ENCODE measurements at regions not wholly inside any gene's neighbourhood (a gene's known extent, or its start where the extent isn't known, plus 50 kb on each side); places are given as distances from the start of the nearest gene placed in this dataset.

GRCh38 chr20:12014276-12014675 lies 96.6 kb downstream of the BTBD3 start:
- no peaks in the 10 kb centered on the region for H3K4me1 ChIP-seq
- intact Hi-C loops (cut with DNase I; ENCODE audit: low total_unique reads), result no loop called here
- H3K36me3 ChIP-seq, result no peaks in the 10 kb centered on the region
- H3K4me3 ChIP-seq, result no peak overlapping the region
- H3K27ac ChIP-seq, result no peak overlapping the region
- no peaks in the 10 kb centered on the region for H3K9me3 ChIP-seq
- H3K27me3 ChIP-seq, result no peaks in the 10 kb centered on the region
- TF ChIP-seq POLR2A (IDR thresholded peaks at IDR 0.05), result no peak
- TF ChIP-seq POLR2AphosphoS5 (IDR thresholded peaks at IDR 0.05), result no peak
- TF ChIP-seq CTCF (IDR thresholded peaks at IDR 0.05), result no peak
- no peak for DNase-seq (ENCODE audit: low spot score in 2 of 2)

- H3K36me3 ChIP-seq, result no peaks in the 10 kb centered on the region
- no peaks in the 10 kb centered on the region for H3K4me1 ChIP-seq
- no peaks in the 10 kb centered on the region for H3K27me3 ChIP-seq
- no peak for DNase-seq (ENCODE audit: low spot score in 2 of 2)
- TF ChIP-seq CTCF (IDR thresholded peaks at IDR 0.05) (no peak), POLR2A (IDR thresholded peaks at IDR 0.05) (no peak), POLR2AphosphoS5 (IDR thresholded peaks at IDR 0.05) (no peak)
- intact Hi-C loops (cut with DNase I; ENCODE audit: low total_unique reads), result no loop called here
- no peak overlapping the region for H3K27ac ChIP-seq
- H3K9me3 ChIP-seq, result no peaks in the 10 kb centered on the region
- H3K4me3 ChIP-seq, result no peak overlapping the region
Measured at GRCh38 chr20:12014736-12015135, 97.0 kb downstream of the BTBD3 start.

GRCh38 chr20:12016291-12016690 lies 98.6 kb downstream of the BTBD3 start:
- no peak for DNase-seq (ENCODE audit: low spot score in 2 of 2)
- H3K27ac ChIP-seq, result no peak overlapping the region
- H3K9me3 ChIP-seq, result no peaks in the 10 kb centered on the region
- H3K4me1 ChIP-seq, result no peaks in the 10 kb centered on the region
- TF ChIP-seq POLR2AphosphoS5 (IDR thresholded peaks at IDR 0.05) (no peak), CTCF (IDR thresholded peaks at IDR 0.05) (no peak), POLR2A (IDR thresholded peaks at IDR 0.05) (no peak)
- intact Hi-C loops (cut with DNase I; ENCODE audit: low total_unique reads), result no loop called here
- H3K27me3 ChIP-seq, result no peaks in the 10 kb centered on the region
- H3K36me3 ChIP-seq, result no peaks in the 10 kb centered on the region
- H3K4me3 ChIP-seq, result no peak overlapping the region

GRCh38 chr20:12019715-12020114 lies 102.0 kb downstream of the BTBD3 start:
- H3K36me3 ChIP-seq, result no peaks in the 10 kb centered on the region
- TF ChIP-seq POLR2AphosphoS5 (IDR thresholded peaks at IDR 0.05) (no peak), POLR2A (IDR thresholded peaks at IDR 0.05) (no peak), CTCF (IDR thresholded peaks at IDR 0.05) (no peak)
- H3K4me1 ChIP-seq, result no peaks in the 10 kb centered on the region
- no peaks in the 10 kb centered on the region for H3K27me3 ChIP-seq
- no peak overlapping the region for H3K27ac ChIP-seq
- no peak for DNase-seq (ENCODE audit: low spot score in 2 of 2)
- no peak overlapping the region for H3K4me3 ChIP-seq
- intact Hi-C loops (cut with DNase I; ENCODE audit: low total_unique reads), result no loop called here
- no peaks in the 10 kb centered on the region for H3K9me3 ChIP-seq

GRCh38 chr20:12020846-12021245 lies 103.2 kb downstream of the BTBD3 start:
- Histone ChIP-seq H3K27me3 (no peaks in the 10 kb centered on the region), H3K27ac (no peak overlapping the region), H3K4me3 (no peak overlapping the region), H3K9me3 (no peaks in the 10 kb centered on the region), H3K4me1 (no peaks in the 10 kb centered on the region), H3K36me3 (no peaks in the 10 kb centered on the region)
- intact Hi-C loops (cut with DNase I; ENCODE audit: low total_unique reads), result no loop called here
- no peak for DNase-seq (ENCODE audit: low spot score in 2 of 2)
- TF ChIP-seq POLR2A (IDR thresholded peaks at IDR 0.05), result no peak
- no peak for TF ChIP-seq CTCF (IDR thresholded peaks at IDR 0.05)
- TF ChIP-seq POLR2AphosphoS5 (IDR thresholded peaks at IDR 0.05), result no peak
